CD14-positive monocyte (primary cell): ENCODE measurements at regions not wholly inside any gene's neighbourhood (a gene's known extent, or its start where the extent isn't known, plus 50 kb on each side); places are given as distances from the start of the nearest gene placed in this dataset.

Experiments
- DNase-seq, 3 donors: peaks; one replicate each; pipeline ENCODE4 v3.0.0-alpha.2; 2011 to 2022
- H2AFZ ChIP-seq: 2 replicates; pipeline ENCODE4 v1.6.0; 2012; ENCODE audit warnings: mild to moderate bottlenecking, low read depth, low read length, inconsistent platforms; ENCODE audit not compliant: insufficient read depth, poor library complexity, severe bottlenecking
- H3K27ac ChIP-seq, 2 donors: 1 replicate in 1 of 2; 2 replicates in 1 of 2; pipeline ENCODE4 v1.5.1; 2012 to 2013; ENCODE audit warnings: low read length in 2 of 2, control low read depth in 1 of 2, inconsistent platforms in 1 of 2, low read depth in 1 of 2, mild to moderate bottlenecking in 1 of 2
- H3K27me3 ChIP-seq, 2 donors: one replicate each; pipeline versions ENCODE4 v1.6.0 to v1.6.1; 2011 to 2013; ENCODE audit warnings: low read length in 2 of 2; ENCODE audit not compliant: control insufficient read depth in 2 of 2, insufficient read depth in 2 of 2
- H3K36me3 ChIP-seq, 2 donors: replicated peaks in 1 of 2; 1 replicate in 1 of 2; 2 replicates in 1 of 2; pipeline versions ENCODE4 v1.5.1 to v1.6.1; 2012 to 2013; ENCODE audit warnings: low read length in 2 of 2, control low read depth in 1 of 2, inconsistent platforms in 1 of 2, mild to moderate bottlenecking in 1 of 2; ENCODE audit not compliant: insufficient read depth in 2 of 2, control insufficient read depth in 1 of 2
- H3K4me1 ChIP-seq, 2 donors: 1 replicate in 1 of 2; 2 replicates in 1 of 2; pipeline versions ENCODE4 v1.5.1 to v1.6.1; 2012 to 2013; ENCODE audit warnings: low read length in 2 of 2, control low read depth in 1 of 2, inconsistent platforms in 1 of 2, mild to moderate bottlenecking in 1 of 2, moderate library complexity in 1 of 2; ENCODE audit not compliant: insufficient read depth in 2 of 2, control insufficient read depth in 1 of 2
- H3K4me2 ChIP-seq: replicated peaks from 2 replicates; pipeline ENCODE3; 2012; ENCODE audit warnings: low read length, moderate library complexity, mild to moderate bottlenecking; ENCODE audit not compliant: poor library complexity, severe bottlenecking; ENCODE audit errors: extremely low read depth
- H3K4me3 ChIP-seq, 3 experiments: fragments of 200-600 bp in 1 of 3; sonication (generic) in 1 of 3; replicated peaks in 1 of 3; 1 replicate in 2 of 3; 2 replicates in 1 of 3; pipeline ENCODE4 v1.5.1; 2011 to 2013; ENCODE audit warnings: low read length in 3 of 3, mild to moderate bottlenecking in 3 of 3, control low read depth in 2 of 3, low read depth in 2 of 3, inconsistent platforms in 1 of 3, moderate library complexity in 1 of 3
- H3K79me2 ChIP-seq: 2 replicates; pipeline ENCODE4 v1.6.0; 2012; ENCODE audit warnings: mild to moderate bottlenecking, control low read depth, inconsistent platforms, low read length, moderate library complexity; ENCODE audit not compliant: insufficient read depth
- H3K9ac ChIP-seq: 2 replicates; pipeline ENCODE4 v1.6.0; 2017; ENCODE audit warnings: low read length, mild to moderate bottlenecking; ENCODE audit not compliant: insufficient read depth, poor library complexity, severe bottlenecking
- H3K9me3 ChIP-seq, 2 donors: replicated peaks in 1 of 2; 1 replicate in 1 of 2; 2 replicates in 1 of 2; pipeline versions ENCODE4 v1.5.1 to v1.6.1; 2012 to 2013; ENCODE audit warnings: low read length in 2 of 2, control low read depth in 1 of 2; ENCODE audit not compliant: control insufficient read depth in 1 of 2, insufficient read depth in 1 of 2
- H4K20me1 ChIP-seq: 2 replicates; pipeline ENCODE4 v1.6.0; 2012; ENCODE audit warnings: mild to moderate bottlenecking, low read length, control low read depth, moderate library complexity; ENCODE audit not compliant: insufficient read depth
- H3K27ac Mint-ChIP-seq, 7 donors: one replicate each; pipeline ENCODE4 v1.8.0; 2020; ENCODE audit warnings: mild to moderate bottlenecking in 7 of 7, mixed read lengths in 7 of 7, moderate library complexity in 6 of 7, inconsistent platforms in 2 of 7
- H3K27me3 Mint-ChIP-seq, 3 donors: one replicate each; pipeline ENCODE4 v1.8.0; 2021 to 2022; ENCODE audit warnings: low read depth in 3 of 3, mild to moderate bottlenecking in 3 of 3, mixed read lengths in 3 of 3, moderate library complexity in 3 of 3, inconsistent platforms in 1 of 3
- H3K36me3 Mint-ChIP-seq, 2 donors: one replicate each; pipeline ENCODE4 v1.8.0; 2020; ENCODE audit warnings: mixed read lengths in 2 of 2, inconsistent platforms in 1 of 2, mild to moderate bottlenecking in 1 of 2
- H3K4me1 Mint-ChIP-seq: one replicate; pipeline ENCODE4 v1.8.0; 2020; ENCODE audit warnings: mild to moderate bottlenecking, mixed read lengths
- H3K4me3 Mint-ChIP-seq, 2 donors: one replicate each; pipeline ENCODE4 v1.8.0; 2020; ENCODE audit warnings: mild to moderate bottlenecking in 2 of 2, mixed read lengths in 2 of 2, moderate library complexity in 1 of 2
- H3K9me3 Mint-ChIP-seq, 7 donors: one replicate each; pipeline ENCODE4 v1.8.0; 2020 to 2022; ENCODE audit warnings: mixed read lengths in 7 of 7, mild to moderate bottlenecking in 6 of 7, moderate library complexity in 6 of 7, inconsistent platforms in 2 of 7
- CTCF ChIP-seq: fragments of 200-600 bp; IDR thresholded peaks from one replicate; pipeline ENCODE4 v1.8.0; 2022; ENCODE audit warnings: antibody characterized with exemption, mild to moderate bottlenecking
- WGBS: methylation state at CpG from one replicate; pipeline ENCODE4 v1.1.5; 2013; ENCODE audit warnings: missing lambda C conversion rate; ENCODE audit not compliant: insufficient coverage; 5-methylcytosine and 5-hydroxymethylcytosine counted together
- intact Hi-C, 2 donors: fragments of 100-400 bp; cut with micrococcal nuclease; formaldehyde crosslinking; loops; one replicate each; pipeline versions ENCODE4 v1.15.0 to v1.15.1; 2023

- Mint-ChIP-seq H3K27ac (no peak overlapping the region), H3K9me3 (peaks cover 0 to 2% (median 0%) of the 10 kb centered on the region in 7 donors), H3K4me3 (no peak overlapping the region), H3K4me1 (peaks cover 28% of the 10 kb centered on the region), H3K36me3 (no peaks in the 10 kb centered on the region), H3K27me3 (no peaks in the 10 kb centered on the region)
- no peak overlapping the region for H3K4me2 ChIP-seq
- no peak for TF ChIP-seq CTCF
- H3K27me3 ChIP-seq, result no peaks in the 10 kb centered on the region
- intact Hi-C loops, result no loop called here
- no peaks in the 10 kb centered on the region for H4K20me1 ChIP-seq
- no peak overlapping the region for H2AFZ ChIP-seq
- WGBS, result no CpG with 5 or more reads among the region's 4 CpGs
- no peak overlapping the region for H3K4me3 ChIP-seq
- no peak for DNase-seq
- H3K4me1 ChIP-seq, result peaks cover 16 to 33% of the 10 kb centered on the region in 2 donors
- no peaks in the 10 kb centered on the region for H3K36me3 ChIP-seq
- no peak overlapping the region for H3K27ac ChIP-seq
- H3K9me3 ChIP-seq, result no peaks in the 10 kb centered on the region
- H3K79me2 ChIP-seq, result no peaks in the 10 kb centered on the region
- no peak overlapping the region for H3K9ac ChIP-seq
Measured at GRCh38 chr12:89883630-89884389, 175.2 kb upstream of the ATP2B1 start.

GRCh38 chr12:89882792-89883191 is 174.2 kb upstream of the ATP2B1 start:
- Histone ChIP-seq H3K9ac (no peak overlapping the region), H3K4me3 (no peak overlapping the region), H4K20me1 (no peaks in the 10 kb centered on the region), H3K4me1 (peaks cover 16 to 34% of the 10 kb centered on the region in 2 donors), H3K27ac (no peak overlapping the region), H3K36me3 (no peaks in the 10 kb centered on the region), H3K27me3 (no peaks in the 10 kb centered on the region), H3K4me2 (no peak overlapping the region), H3K79me2 (no peaks in the 10 kb centered on the region), H2AFZ (no peak overlapping the region), H3K9me3 (no peaks in the 10 kb centered on the region)
- no peaks in the 10 kb centered on the region for H3K36me3 Mint-ChIP-seq
- H3K4me1 Mint-ChIP-seq, result peaks cover 30% of the 10 kb centered on the region
- no peaks in the 10 kb centered on the region for H3K27me3 Mint-ChIP-seq
- DNase-seq, result no peak
- H3K27ac Mint-ChIP-seq, result no peak overlapping the region
- H3K9me3 Mint-ChIP-seq, result peaks cover 0 to 2% (median 0%) of the 10 kb centered on the region in 7 donors
- no peak for TF ChIP-seq CTCF
- intact Hi-C loops, result no loop called here
- H3K4me3 Mint-ChIP-seq, result no peak overlapping the region
